Endodermal cell (in vitro differentiated cells): ENCODE measurements at regions not wholly inside any gene's neighbourhood (a gene's known extent, or its start where the extent isn't known, plus 50 kb on each side); places are given as distances from the start of the nearest gene placed in this dataset.
A peak's percentile ranks its signal among the peaks of the same experiment; 100 is the strongest.

Source experiments
- DNase-seq: peaks from one replicate; pipeline ENCODE4 v3.0.0-alpha.2; 2017
- H3K27ac ChIP-seq: 2 replicates; pipeline ENCODE4 v1.5.1; 2013; ENCODE audit warnings: mild to moderate bottlenecking, low read depth, low read length, moderate library complexity
- H3K27me3 ChIP-seq: 2 replicates; pipeline ENCODE4 v1.6.1; 2013; ENCODE audit warnings: mild to moderate bottlenecking, low read length, moderate library complexity; ENCODE audit not compliant: insufficient read depth, control insufficient read depth, poor library complexity, severe bottlenecking
- H3K36me3 ChIP-seq: 2 replicates; pipeline ENCODE4 v1.7.0; 2013; ENCODE audit warnings: mild to moderate bottlenecking, low read length, moderate library complexity; ENCODE audit not compliant: control insufficient read depth, insufficient read depth
- H3K4me1 ChIP-seq: one replicate; pipeline ENCODE4 v1.7.0; 2013; ENCODE audit warnings: low read length; ENCODE audit not compliant: control insufficient read depth, insufficient read depth
- H3K4me3 ChIP-seq: 2 replicates; pipeline ENCODE4 v1.5.1; 2013; ENCODE audit warnings: mild to moderate bottlenecking, low read length, moderate library complexity
- H3K9ac ChIP-seq: 2 replicates; pipeline ENCODE4 v1.6.1; 2013; ENCODE audit warnings: mild to moderate bottlenecking, low read length, moderate library complexity; ENCODE audit not compliant: poor library complexity, severe bottlenecking; ENCODE audit errors: extremely low read depth
- H3K9me3 ChIP-seq: 2 replicates; pipeline ENCODE4 v1.6.1; 2013; ENCODE audit warnings: mild to moderate bottlenecking, low read length, moderate library complexity; ENCODE audit not compliant: control insufficient read depth
- H3K27ac Mint-ChIP-seq: 2 replicates; pipeline ENCODE4 v1.8.0; 2020; ENCODE audit warnings: mixed read lengths
- H3K27me3 Mint-ChIP-seq: 2 replicates; pipeline ENCODE4 v1.8.0; 2021; ENCODE audit warnings: mild to moderate bottlenecking, mixed read lengths; ENCODE audit not compliant: insufficient read depth
- H3K36me3 Mint-ChIP-seq: 2 replicates; pipeline ENCODE4 v1.8.0; 2020; ENCODE audit warnings: low read depth, mixed read lengths
- H3K4me1 Mint-ChIP-seq: 2 replicates; pipeline ENCODE4 v1.8.0; 2020; ENCODE audit warnings: mixed read lengths
- H3K4me3 Mint-ChIP-seq: 2 replicates; pipeline ENCODE4 v1.8.0; 2020; ENCODE audit warnings: mild to moderate bottlenecking, moderate library complexity, mixed read lengths
- H3K9me3 Mint-ChIP-seq: 2 replicates; pipeline ENCODE4 v1.8.0; 2020; ENCODE audit warnings: mild to moderate bottlenecking, mixed read lengths
- CTCF ChIP-seq: fragments of 200-600 bp; sonication (generic); conservative IDR thresholded peaks from 2 replicates; pipeline ENCODE4 v1.5.0; 2021; ENCODE audit warnings: antibody characterized with exemption, mild to moderate bottlenecking
- WGBS, 2 experiments: methylation state at CpG; one replicate each; pipeline versions ENCODE4 v1.1.5 to v1.1.7; 2013; ENCODE audit warnings: missing lambda C conversion rate in 2 of 2, mixed read lengths in 1 of 2; ENCODE audit not compliant: insufficient coverage in 1 of 2, insufficient read length in 1 of 2; 5-methylcytosine and 5-hydroxymethylcytosine counted together

- no peak for DNase-seq
- Histone ChIP-seq H3K9ac (no peak overlapping the region), H3K4me3 (no peak overlapping the region), H3K9me3 (no peaks in the 10 kb centered on the region), H3K27ac (no peak overlapping the region), H3K4me1 (no peaks in the 10 kb centered on the region), H3K36me3 (no peaks in the 10 kb centered on the region), H3K27me3 (no peaks in the 10 kb centered on the region)
- TF ChIP-seq CTCF: no peak
- H3K9me3 Mint-ChIP-seq: no peaks in the 10 kb centered on the region
- no peaks in the 10 kb centered on the region for H3K27me3 Mint-ChIP-seq
- H3K4me1 Mint-ChIP-seq: peaks cover 8% of the 10 kb centered on the region
- no peak overlapping the region for H3K27ac Mint-ChIP-seq
- H3K36me3 Mint-ChIP-seq: no peaks in the 10 kb centered on the region
- WGBS, 2 experiments: 40 to 88% methylated on average over 1 to 5 of the region's 5 CpGs
- H3K4me3 Mint-ChIP-seq: no peak overlapping the region
These were observed 386.4 kb upstream of the SLITRK6 start for GRCh38 chr13:86185636-86186035.

GRCh38 chr13:86185107-86185506 lies 385.9 kb upstream of the SLITRK6 start:
- DNase-seq: no peak
- Mint-ChIP-seq H3K27ac (no peak overlapping the region), H3K36me3 (no peaks in the 10 kb centered on the region), H3K4me1 (peaks cover 8% of the 10 kb centered on the region), H3K9me3 (no peaks in the 10 kb centered on the region), H3K4me3 (no peak overlapping the region), H3K27me3 (no peaks in the 10 kb centered on the region)
- WGBS, 2 experiments: 88% methylated on average over 3 of the region's 3 CpGs; no CpG with 5 or more reads in 1 of the 2 experiments
- H3K27me3 ChIP-seq: no peaks in the 10 kb centered on the region
- H3K27ac ChIP-seq: no peak overlapping the region
- H3K4me1 ChIP-seq: no peaks in the 10 kb centered on the region
- no peak for TF ChIP-seq CTCF
- H3K9me3 ChIP-seq: no peaks in the 10 kb centered on the region
- no peak overlapping the region for H3K4me3 ChIP-seq
- H3K36me3 ChIP-seq: no peaks in the 10 kb centered on the region
- H3K9ac ChIP-seq: no peak overlapping the region

GRCh38 chr13:86174622-86175021 lies 375.4 kb upstream of the SLITRK6 start:
- no peak overlapping the region for H3K9ac ChIP-seq
- DNase-seq: no peak
- no peaks in the 10 kb centered on the region for H3K36me3 ChIP-seq
- no peak overlapping the region for H3K27ac Mint-ChIP-seq
- no peaks in the 10 kb centered on the region for H3K27me3 Mint-ChIP-seq
- WGBS, 2 experiments: 90 to 100% methylated on average over 1 to 2 of the region's 2 CpGs
- H3K9me3 Mint-ChIP-seq: no peaks in the 10 kb centered on the region
- no peak overlapping the region for H3K27ac ChIP-seq
- no peaks in the 10 kb centered on the region for H3K36me3 Mint-ChIP-seq
- H3K9me3 ChIP-seq: no peaks in the 10 kb centered on the region
- peaks cover 2% of the 10 kb centered on the region for H3K4me1 ChIP-seq
- no peak overlapping the region for H3K4me3 Mint-ChIP-seq
- H3K4me3 ChIP-seq: no peak overlapping the region
- H3K4me1 Mint-ChIP-seq: no peaks in the 10 kb centered on the region
- peak; percentile 53 for TF ChIP-seq CTCF
- H3K27me3 ChIP-seq: no peaks in the 10 kb centered on the region
